Nephron progenitor cell (in vitro differentiated cells): ENCODE measurements at regions not wholly inside any gene's neighbourhood (a gene's known extent, or its start where the extent isn't known, plus 50 kb on each side); places are given as distances from the start of the nearest gene placed in this dataset.
"Not testable (repeated sequence)": the region's sequence is repeated elsewhere in the genome, so short reads cannot be mapped to it uniquely, and the experiment has no call there.

Experiments used
- DNase-seq: peaks from one replicate; pipeline ENCODE4 v3.0.0; 2021
- H3K27ac Mint-ChIP-seq: 2 replicates; pipeline ENCODE4 v1.8.0; 2021; ENCODE audit warnings: mild to moderate bottlenecking, moderate library complexity, mixed read lengths
- H3K27me3 Mint-ChIP-seq: 2 replicates; pipeline ENCODE4 v1.8.0; 2021; ENCODE audit warnings: mild to moderate bottlenecking, low read depth, mixed read lengths; ENCODE audit not compliant: poor library complexity
- H3K36me3 Mint-ChIP-seq: 2 replicates; pipeline ENCODE4 v1.8.0; 2021; ENCODE audit warnings: low read depth, mixed read lengths
- H3K4me1 Mint-ChIP-seq: 2 replicates; pipeline ENCODE4 v1.8.0; 2021; ENCODE audit warnings: mixed read lengths
- H3K4me3 Mint-ChIP-seq: 2 replicates; pipeline ENCODE4 v1.8.0; 2021; ENCODE audit warnings: mild to moderate bottlenecking, moderate library complexity, mixed read lengths
- H3K9me3 Mint-ChIP-seq: 2 replicates; pipeline ENCODE4 v1.8.0; 2021; ENCODE audit warnings: mild to moderate bottlenecking, moderate library complexity, mixed read lengths
- CTCF ChIP-seq: fragments of 200-600 bp; sonication (generic); IDR thresholded peaks from 2 replicates; pipeline ENCODE4 v1.5.0; 2021; ENCODE audit warnings: antibody characterized with exemption

GRCh38 chr16:59116744-59117143, 382.6 kb upstream of the GOT2 start:
- no peaks in the 10 kb centered on the region for H3K9me3 Mint-ChIP-seq
- H3K27me3 Mint-ChIP-seq = peaks cover 7% of the 10 kb centered on the region
- peaks cover 4% of the 10 kb centered on the region for H3K4me1 Mint-ChIP-seq
- no peaks in the 10 kb centered on the region for H3K36me3 Mint-ChIP-seq
- no peak for DNase-seq
- no peak overlapping the region for H3K27ac Mint-ChIP-seq
- TF ChIP-seq CTCF = no peak
- no peak overlapping the region for H3K4me3 Mint-ChIP-seq

GRCh38 chr16:59114790-59115189, 380.7 kb upstream of the GOT2 start:
- TF ChIP-seq CTCF = no peak
- H3K36me3 Mint-ChIP-seq = no peaks in the 10 kb centered on the region
- peaks cover 5% of the 10 kb centered on the region for H3K27me3 Mint-ChIP-seq
- H3K27ac Mint-ChIP-seq = no peak overlapping the region
- no peak overlapping the region for H3K4me3 Mint-ChIP-seq
- DNase-seq = no peak
- H3K4me1 Mint-ChIP-seq = no peaks in the 10 kb centered on the region
- no peaks in the 10 kb centered on the region for H3K9me3 Mint-ChIP-seq

GRCh38 chr16:59113004-59113670, 379.0 kb upstream of the GOT2 start:
- Mint-ChIP-seq H3K36me3 (no peaks in the 10 kb centered on the region), H3K9me3 (no peaks in the 10 kb centered on the region), H3K27ac (no peak overlapping the region), H3K4me3 (no peak overlapping the region), H3K27me3 (no peaks in the 10 kb centered on the region), H3K4me1 (no peaks in the 10 kb centered on the region)
- no peak for DNase-seq
- TF ChIP-seq CTCF = no peak

- Mint-ChIP-seq H3K9me3 (no peaks in the 10 kb centered on the region), H3K27me3 (no peaks in the 10 kb centered on the region), H3K4me3 (no peak overlapping the region), H3K36me3 (no peaks in the 10 kb centered on the region), H3K27ac (no peak overlapping the region), H3K4me1 (no peaks in the 10 kb centered on the region)
- TF ChIP-seq CTCF = no peak
- no peak for DNase-seq
These were observed 377.2 kb upstream of the GOT2 start for GRCh38 chr16:59111280-59111679.

- no peaks in the 10 kb centered on the region for H3K4me1 Mint-ChIP-seq
- no peaks in the 10 kb centered on the region for H3K27me3 Mint-ChIP-seq
- no peak overlapping the region for H3K27ac Mint-ChIP-seq
- no peaks in the 10 kb centered on the region for H3K36me3 Mint-ChIP-seq
- no peak overlapping the region for H3K4me3 Mint-ChIP-seq
- DNase-seq = no peak
- no peaks in the 10 kb centered on the region for H3K9me3 Mint-ChIP-seq
- no peak for TF ChIP-seq CTCF
These were observed 374.3 kb upstream of the GOT2 start for GRCh38 chr16:59108374-59108773.

GRCh38 chr16:59096682-59097081, 362.6 kb upstream of the GOT2 start:
- peaks cover 33% of the 10 kb centered on the region for H3K9me3 Mint-ChIP-seq
- H3K27ac Mint-ChIP-seq, H3K4me3 Mint-ChIP-seq, H3K36me3 Mint-ChIP-seq, H3K4me1 Mint-ChIP-seq, DNase-seq: not testable (repeated sequence)
- peaks cover 20% of the 10 kb centered on the region for H3K27me3 Mint-ChIP-seq
